ENCODE measurements at regions not wholly inside any gene's neighbourhood (a gene's known extent, or its start where the extent isn't known, plus 50 kb on each side); places are given as distances from the start of the nearest gene placed in this dataset.
A peak's percentile ranks its signal among the peaks of the same experiment; 100 is the strongest.

DNA sequence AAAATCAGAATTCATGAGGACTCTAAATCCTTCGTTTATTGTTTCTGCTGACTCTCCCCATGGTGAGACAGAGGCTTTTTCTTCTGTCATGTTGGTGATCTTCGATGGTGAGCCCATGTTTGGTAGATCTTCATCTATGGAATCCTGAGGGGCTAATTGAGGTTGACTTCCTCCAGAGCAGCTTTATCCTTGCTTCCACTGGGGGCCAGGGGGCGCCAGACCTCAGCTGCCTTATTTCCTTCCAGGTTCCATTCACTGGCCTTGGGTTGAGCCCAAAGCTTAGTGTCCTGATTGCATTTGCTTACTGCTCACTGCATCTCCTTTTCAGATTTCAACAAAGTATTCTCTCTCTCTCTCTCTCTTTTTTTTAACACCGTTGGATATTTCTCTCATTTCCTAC, 80.7 kb downstream of the GCC1 start:
- TF ChIP-seq, protein P1, sequence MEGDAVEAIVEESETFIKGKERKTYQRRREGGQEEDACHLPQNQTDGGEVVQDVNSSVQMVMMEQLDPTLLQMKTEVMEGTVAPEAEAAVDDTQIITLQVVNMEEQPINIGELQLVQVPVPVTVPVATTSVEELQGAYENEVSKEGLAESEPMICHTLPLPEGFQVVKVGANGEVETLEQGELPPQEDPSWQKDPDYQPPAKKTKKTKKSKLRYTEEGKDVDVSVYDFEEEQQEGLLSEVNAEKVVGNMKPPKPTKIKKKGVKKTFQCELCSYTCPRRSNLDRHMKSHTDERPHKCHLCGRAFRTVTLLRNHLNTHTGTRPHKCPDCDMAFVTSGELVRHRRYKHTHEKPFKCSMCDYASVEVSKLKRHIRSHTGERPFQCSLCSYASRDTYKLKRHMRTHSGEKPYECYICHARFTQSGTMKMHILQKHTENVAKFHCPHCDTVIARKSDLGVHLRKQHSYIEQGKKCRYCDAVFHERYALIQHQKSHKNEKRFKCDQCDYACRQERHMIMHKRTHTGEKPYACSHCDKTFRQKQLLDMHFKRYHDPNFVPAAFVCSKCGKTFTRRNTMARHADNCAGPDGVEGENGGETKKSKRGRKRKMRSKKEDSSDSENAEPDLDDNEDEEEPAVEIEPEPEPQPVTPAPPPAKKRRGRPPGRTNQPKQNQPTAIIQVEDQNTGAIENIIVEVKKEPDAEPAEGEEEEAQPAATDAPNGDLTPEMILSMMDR (IDR thresholded peaks at IDR 0.05; ENCODE audit: borderline replicate concordance, insufficient read depth, low read depth, low read length): peak; percentile 65; the same call in 1 of the 2 replicates
- no peak overlapping the region for H3K4me3 ChIP-seq (ENCODE audit: low read depth, low read length)

DNA sequence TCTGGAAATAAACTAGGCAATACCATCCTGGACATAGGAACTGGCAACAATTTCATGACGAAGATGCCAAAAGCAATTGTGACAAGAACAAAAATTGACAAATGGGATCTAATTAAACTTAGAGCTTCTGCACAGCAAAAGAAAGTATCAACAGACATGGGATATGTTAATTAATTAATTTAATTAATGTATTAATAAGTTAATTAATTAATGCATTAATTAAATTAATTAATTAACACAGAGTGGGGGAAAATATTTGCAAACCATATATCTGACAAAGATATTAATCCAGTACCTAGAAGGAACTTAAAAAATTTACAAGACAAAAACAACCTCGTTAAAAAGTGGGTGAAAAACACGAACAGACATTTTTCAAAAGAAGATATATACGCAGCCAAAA, 83.6 kb downstream of the GCC1 start:
- TF ChIP-seq, protein P1 (IDR thresholded peaks at IDR 0.05; ENCODE audit: borderline replicate concordance, insufficient read depth, low read depth, low read length): no peak
- no peak overlapping the region for H3K4me3 ChIP-seq (ENCODE audit: low read depth, low read length)

DNA sequence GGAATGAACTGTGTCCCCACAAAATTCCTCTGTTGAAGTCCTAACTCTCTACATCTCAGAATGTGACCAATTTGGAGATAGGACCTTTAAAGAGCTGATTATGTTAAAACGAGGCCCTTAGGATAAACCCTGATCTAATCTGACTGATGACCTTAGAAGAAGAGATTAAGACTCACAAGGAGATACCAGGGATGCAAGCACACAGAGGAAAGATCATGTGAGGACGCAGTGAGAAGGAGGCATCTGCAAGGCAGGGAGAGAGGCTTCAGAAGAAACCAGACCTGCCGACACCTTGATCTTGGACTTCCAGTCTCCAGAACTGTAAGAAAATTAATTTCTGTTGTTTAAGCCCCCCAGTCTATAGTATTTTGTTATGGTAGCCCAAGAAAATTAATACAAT, 94.9 kb upstream of the ZNF800 start:
- TF ChIP-seq, protein P1 (IDR thresholded peaks at IDR 0.05; ENCODE audit: borderline replicate concordance, insufficient read depth, low read depth, low read length): no peak
- no peak overlapping the region for H3K4me3 ChIP-seq (ENCODE audit: low read depth, low read length)

DNA sequence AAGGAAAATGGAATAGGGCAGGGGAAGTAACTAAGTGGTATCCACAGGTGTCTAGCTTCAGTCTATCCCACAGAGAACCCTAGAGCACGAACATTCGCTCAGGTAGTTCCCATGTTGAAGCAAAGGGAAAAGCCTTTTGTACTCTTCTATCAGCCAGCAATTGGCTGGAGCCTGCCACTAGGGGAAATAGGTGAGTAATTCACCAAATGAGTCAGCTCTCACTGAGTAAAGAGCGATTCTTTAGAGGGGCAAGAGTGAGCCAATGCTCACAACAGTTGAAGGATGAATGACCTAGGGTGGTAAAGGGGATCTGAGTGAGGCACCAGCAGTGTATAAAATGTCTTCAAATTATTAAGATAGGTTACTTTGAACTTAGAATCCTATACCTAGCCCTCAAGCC, 94.1 kb upstream of the ZNF800 start:
- TF ChIP-seq, protein P1 (IDR thresholded peaks at IDR 0.05; ENCODE audit: borderline replicate concordance, insufficient read depth, low read depth, low read length): 0 out of 2 replicates have a peak, but pooled peaks have one; percentile 18
- no peak overlapping the region for H3K4me3 ChIP-seq (ENCODE audit: low read depth, low read length)

DNA sequence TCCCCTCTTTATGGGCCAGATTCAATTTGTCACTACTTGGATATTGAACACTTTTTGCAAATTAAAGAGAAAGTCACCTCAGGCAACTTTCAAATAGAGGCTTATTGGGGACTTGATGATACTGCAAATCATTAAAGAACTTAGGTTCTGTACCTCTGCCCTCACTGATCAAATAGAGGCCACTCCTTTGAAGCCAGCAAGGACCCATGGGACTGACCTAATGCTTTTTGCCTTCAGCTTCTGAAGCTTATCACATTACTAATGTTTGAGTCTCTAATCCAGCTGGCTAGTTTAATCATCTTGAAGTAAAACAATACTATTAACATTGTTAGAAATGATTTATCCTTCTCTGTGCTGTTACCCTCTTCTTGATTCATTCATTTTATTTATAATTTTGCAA, 93.0 kb upstream of the ZNF800 start:
- H3K4me3 ChIP-seq (ENCODE audit: low read depth, low read length): no peak overlapping the region
- TF ChIP-seq, protein P1 (IDR thresholded peaks at IDR 0.05; ENCODE audit: borderline replicate concordance, insufficient read depth, low read depth, low read length): no peak

DNA sequence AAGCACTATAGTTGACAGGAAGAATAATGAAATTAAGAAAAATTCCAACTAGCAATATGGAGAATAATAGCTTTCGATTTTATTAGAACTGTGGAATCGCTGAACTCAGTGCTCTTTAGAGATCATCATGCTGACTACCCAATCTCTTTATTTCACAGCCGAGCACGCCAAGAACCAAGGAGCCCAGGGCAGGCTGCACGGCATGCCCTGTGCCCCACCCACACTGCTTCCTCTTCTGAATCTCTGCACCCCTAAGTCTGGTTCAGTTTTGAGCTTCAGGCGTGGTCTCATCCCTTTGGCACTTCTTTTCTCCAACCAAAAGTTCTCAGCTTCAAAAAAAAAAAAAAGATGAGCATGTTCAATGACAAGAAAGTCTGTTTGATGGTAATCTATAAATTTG, 92.4 kb upstream of the ZNF800 start:
- TF ChIP-seq, protein P1 (IDR thresholded peaks at IDR 0.05; ENCODE audit: borderline replicate concordance, insufficient read depth, low read depth, low read length): no peak
- H3K4me3 ChIP-seq (ENCODE audit: low read depth, low read length): no peak overlapping the region

DNA sequence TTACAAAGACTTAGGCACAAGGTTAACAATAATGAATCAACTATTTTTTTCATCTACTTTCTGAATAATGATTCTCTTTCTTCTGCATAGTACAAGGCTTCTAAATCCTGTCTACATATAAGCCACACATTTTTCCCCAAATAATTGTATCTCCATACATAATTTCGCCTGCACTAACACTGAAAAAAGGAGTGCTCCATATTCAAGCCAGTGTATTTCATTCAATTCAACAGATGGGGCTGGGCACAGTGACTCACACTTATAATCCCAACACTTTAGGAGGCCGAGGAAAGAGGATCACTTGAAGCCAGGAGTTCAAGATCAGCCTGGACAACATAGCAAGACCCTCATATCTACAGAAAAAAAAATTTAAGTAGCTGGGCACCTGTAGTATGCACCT, 86.0 kb upstream of the ZNF800 start:
- H3K4me3 ChIP-seq (ENCODE audit: low read depth, low read length): no peak overlapping the region
- TF ChIP-seq, protein P1 (IDR thresholded peaks at IDR 0.05; ENCODE audit: borderline replicate concordance, insufficient read depth, low read depth, low read length): no peak

Data from GM12875 (cell line).